Fibroblast of lung (primary cell): ENCODE measurements at regions not wholly inside any gene's neighbourhood (a gene's known extent, or its start where the extent isn't known, plus 50 kb on each side); places are given as distances from the start of the nearest gene placed in this dataset.
"Not testable (repeated sequence)": the region's sequence is repeated elsewhere in the genome, so short reads cannot be mapped to it uniquely, and the experiment has no call there.

Source experiments
- DNase-seq, 2 donors: peaks; one replicate each; pipeline versions ENCODE4 v3.0.0 to v3.0.0-alpha.2; 2010; ENCODE audit warnings: low read depth in 2 of 2
- H2AFZ ChIP-seq: 2 replicates; pipeline ENCODE4 v1.5.1; 2012; ENCODE audit warnings: low read length, control low read depth, inconsistent platforms
- H3K27ac ChIP-seq: 2 replicates; pipeline ENCODE4 v1.5.1; 2011; ENCODE audit warnings: low read length, control low read depth; ENCODE audit not compliant: insufficient read depth
- H3K27me3 ChIP-seq: 2 replicates; pipeline ENCODE4 v1.5.1; 2011; ENCODE audit warnings: mild to moderate bottlenecking, low read length; ENCODE audit not compliant: control insufficient read depth, insufficient read depth
- H3K36me3 ChIP-seq: 2 replicates; pipeline ENCODE4 v1.5.1; 2011; ENCODE audit warnings: low read length; ENCODE audit not compliant: control insufficient read depth, insufficient read depth
- H3K4me1 ChIP-seq: 2 replicates; pipeline ENCODE4 v1.5.1; 2011; ENCODE audit warnings: low read length; ENCODE audit not compliant: control insufficient read depth, insufficient read depth; ENCODE audit errors: extremely low read depth
- H3K4me2 ChIP-seq: 2 replicates; pipeline ENCODE4 v1.5.1; 2011; ENCODE audit warnings: low read length, control low read depth; ENCODE audit not compliant: insufficient read depth; ENCODE audit errors: extremely low read depth
- H3K4me3 ChIP-seq, 4 experiments: fragments of 200-600 bp in 1 of 4; sonication (generic) in 1 of 4; replicated peaks in 1 of 4; 2 replicates each; pipeline ENCODE4 v1.5.1; 2011 to 2016; ENCODE audit warnings: low read length in 4 of 4, low read depth in 3 of 4, mild to moderate bottlenecking in 3 of 4, control low read depth in 2 of 4, inconsistent platforms in 1 of 4, mixed read lengths in 1 of 4; ENCODE audit not compliant: insufficient read depth in 1 of 4; ENCODE audit errors: control extremely low read depth in 1 of 4
- H3K79me2 ChIP-seq: 2 replicates; pipeline ENCODE4 v1.5.1; 2012; ENCODE audit warnings: mild to moderate bottlenecking, low read length, inconsistent platforms; ENCODE audit not compliant: control insufficient read depth, insufficient read depth
- H3K9ac ChIP-seq: 2 replicates; pipeline ENCODE4 v1.5.1; 2011; ENCODE audit warnings: mild to moderate bottlenecking, low read length, control low read depth; ENCODE audit not compliant: insufficient read depth
- H3K9me3 ChIP-seq: 2 replicates; pipeline ENCODE4 v1.5.1; 2012; ENCODE audit warnings: low read depth, low read length; ENCODE audit not compliant: control insufficient read depth, insufficient read depth
- H4K20me1 ChIP-seq: 2 replicates; pipeline ENCODE4 v1.5.1; 2011; ENCODE audit warnings: low read length; ENCODE audit not compliant: control insufficient read depth, insufficient read depth; ENCODE audit errors: extremely low read depth
- CTCF ChIP-seq, 2 donors: IDR thresholded peaks in 1 of 2; conservative IDR thresholded peaks in 1 of 2; 1 replicate in 1 of 2; 2 replicates in 1 of 2; pipeline ENCODE4 v1.5.1; 2011 to 2012; ENCODE audit warnings: low read length in 2 of 2, control low read depth in 1 of 2, inconsistent platforms in 1 of 2, low read depth in 1 of 2, mild to moderate bottlenecking in 1 of 2
- EZH2 ChIP-seq: IDR thresholded peaks from 2 replicates; pipeline ENCODE4 v1.5.1; 2012; ENCODE audit warnings: low read length, control low read depth, mild to moderate bottlenecking; ENCODE audit errors: missing control alignments

- Histone ChIP-seq H3K36me3 (no peaks in the 10 kb centered on the region), H2AFZ (no peak overlapping the region), H3K79me2 (no peaks in the 10 kb centered on the region), H3K27me3 (no peaks in the 10 kb centered on the region), H3K27ac (no peak overlapping the region), H3K9me3 (no peaks in the 10 kb centered on the region), H4K20me1 (no peaks in the 10 kb centered on the region), H3K4me2 (no peak overlapping the region), H3K4me1 (no peaks in the 10 kb centered on the region), H3K9ac (no peak overlapping the region), H3K4me3 (no peak overlapping the region)
- TF ChIP-seq CTCF (conservative IDR thresholded peaks at IDR 0.05 in 1 of 2, IDR thresholded peaks at IDR 0.05 in 1 of 2; ENCODE audit: low read depth in 1 of 2, low read length in 2 of 2) = no peak
- TF ChIP-seq EZH2 = no peak
- no peak for DNase-seq
Observed at GRCh38 chr17:68670967-68671693, 70.0 kb upstream of the FAM20A start.

DNA sequence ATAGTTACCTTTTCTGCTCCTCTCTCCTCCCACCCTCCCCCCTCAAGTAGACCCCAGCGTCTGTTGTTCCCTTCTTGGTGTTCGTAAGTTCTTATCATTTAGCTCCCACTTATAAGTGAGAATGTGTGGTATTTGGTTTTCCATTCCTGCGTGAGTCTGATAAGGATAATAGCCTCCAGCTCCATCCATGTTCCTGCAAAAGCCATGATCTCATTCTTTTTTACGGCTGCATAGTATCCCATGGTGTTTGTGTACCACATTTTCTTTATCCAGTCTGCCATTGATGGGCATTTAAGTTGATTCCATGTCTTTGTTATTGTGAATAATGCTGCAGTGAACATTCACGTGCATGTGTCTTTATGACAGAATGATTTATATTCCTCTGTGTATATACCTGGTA, 65.3 kb upstream of the FAM20A start:
- H4K20me1 ChIP-seq, H3K27me3 ChIP-seq: not testable (repeated sequence)

DNA sequence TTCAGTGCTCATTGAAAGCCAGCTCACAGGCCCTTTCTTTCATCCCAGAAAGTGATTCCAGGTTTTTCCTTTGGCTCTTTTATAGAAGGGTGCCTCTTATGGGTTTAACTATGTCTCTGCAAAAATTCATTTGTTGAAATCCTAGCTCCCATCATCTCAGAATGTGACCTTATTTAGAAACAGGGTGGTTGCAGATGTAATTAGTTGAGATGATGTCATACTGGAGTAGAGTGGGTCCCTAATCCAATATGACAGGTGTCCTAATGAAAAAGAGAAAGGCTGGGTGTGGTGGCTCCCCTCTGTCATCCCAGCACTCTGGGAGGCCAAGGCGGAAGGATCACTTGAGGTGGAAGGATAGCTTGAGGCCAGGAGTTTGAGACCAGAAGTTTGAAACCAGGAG, 64.2 kb upstream of the FAM20A start:
- no peak for TF ChIP-seq EZH2
- TF ChIP-seq CTCF (conservative IDR thresholded peaks at IDR 0.05 in 1 of 2, IDR thresholded peaks at IDR 0.05 in 1 of 2; ENCODE audit: low read depth in 1 of 2, low read length in 2 of 2) = no peak
- H3K4me1 ChIP-seq = no peaks in the 10 kb centered on the region
- H3K4me3 ChIP-seq = no peak overlapping the region
- no peak for DNase-seq
- H3K36me3 ChIP-seq = no peaks in the 10 kb centered on the region
- no peak overlapping the region for H3K9ac ChIP-seq
- no peak overlapping the region for H3K27ac ChIP-seq
- H4K20me1 ChIP-seq = no peaks in the 10 kb centered on the region
- no peaks in the 10 kb centered on the region for H3K9me3 ChIP-seq
- H2AFZ ChIP-seq = no peak overlapping the region
- no peaks in the 10 kb centered on the region for H3K27me3 ChIP-seq
- no peaks in the 10 kb centered on the region for H3K79me2 ChIP-seq
- H3K4me2 ChIP-seq = no peak overlapping the region

More for the DNA sequence above, 65.3 kb upstream of the FAM20A start:
- H3K27ac ChIP-seq, H2AFZ ChIP-seq, H3K4me2 ChIP-seq, H3K4me1 ChIP-seq, H3K9me3 ChIP-seq, H3K79me2 ChIP-seq, H3K9ac ChIP-seq, H3K36me3 ChIP-seq, H3K4me3 ChIP-seq, DNase-seq: not testable (repeated sequence)
